HG03571 (cell line): ENCODE measurements at regions not wholly inside any gene's neighbourhood (a gene's known extent, or its start where the extent isn't known, plus 50 kb on each side); places are given as distances from the start of the nearest gene placed in this dataset.

Source experiments
- ATAC-seq: cut with Tn5 transposase; IDR thresholded peaks from one replicate; pipeline ENCODE4 v1.9.1; 2021; ENCODE audit not compliant: unreplicated experiment

DNA sequence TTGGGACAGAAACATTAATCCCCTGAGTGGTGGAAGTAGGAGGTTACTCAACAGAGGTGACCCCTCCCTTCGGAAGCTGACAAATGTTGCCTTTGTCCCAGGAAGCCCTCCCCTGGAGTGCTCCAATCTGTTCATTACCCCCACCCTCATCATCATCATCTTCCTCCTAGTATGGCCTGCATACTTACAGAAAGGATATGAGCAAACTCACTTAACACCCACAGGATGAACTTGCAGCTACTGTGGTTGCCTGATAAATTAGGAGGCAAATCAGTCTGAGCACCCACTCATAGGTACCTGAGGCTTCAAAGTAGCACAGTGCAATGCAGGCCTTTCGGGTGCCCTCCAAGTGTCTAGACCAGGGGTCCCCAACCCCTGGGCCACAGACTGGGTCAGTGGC, 236.7 kb upstream of the GATB start:
- no peak for ATAC-seq

DNA sequence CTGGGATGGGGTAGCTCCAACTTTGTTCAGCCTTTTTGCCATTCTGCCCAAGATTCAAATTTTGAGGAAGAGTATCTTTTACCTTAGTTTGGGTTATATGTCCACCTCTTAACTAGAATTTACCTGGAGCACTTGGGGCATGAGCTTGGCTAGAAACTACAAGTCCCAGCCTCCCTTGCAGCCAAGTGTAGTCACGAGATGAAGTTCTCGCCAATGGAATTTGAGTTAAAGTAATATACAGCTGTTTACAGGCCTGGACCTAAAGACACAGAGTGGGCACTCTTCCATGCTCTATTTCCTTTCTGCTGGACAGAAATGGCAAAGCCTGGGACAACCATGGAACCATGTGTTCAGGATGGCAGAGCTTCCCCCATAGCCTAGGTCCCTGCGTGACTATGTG, 233.6 kb upstream of the GATB start:
- ATAC-seq = no peak

DNA sequence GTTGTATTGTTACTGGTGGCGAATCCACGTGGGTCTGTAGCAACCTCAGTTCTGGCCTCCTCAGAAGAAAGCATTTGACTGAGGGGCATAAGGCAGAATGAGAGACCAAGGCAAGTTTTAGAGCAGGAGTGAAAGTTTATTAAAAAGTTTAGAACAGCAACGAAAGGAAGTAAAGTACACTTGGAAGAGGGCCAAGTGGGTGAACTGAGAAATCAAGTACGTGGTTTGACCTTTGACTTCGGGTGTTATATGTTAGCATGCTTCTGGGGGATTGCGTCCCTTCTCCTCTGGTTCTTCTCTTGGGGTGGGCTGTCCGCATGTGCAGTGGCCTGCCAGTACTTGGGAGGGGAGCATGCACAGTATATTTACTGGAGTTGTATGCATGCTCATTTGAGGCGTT, 232.7 kb upstream of the GATB start:
- ATAC-seq = no peak

GRCh38 chr4:151992332-151993154, 231.7 kb upstream of the GATB start:
- ATAC-seq = no peak

GRCh38 chr4:151991884-151992167, 231.0 kb upstream of the GATB start:
- no peak for ATAC-seq

DNA sequence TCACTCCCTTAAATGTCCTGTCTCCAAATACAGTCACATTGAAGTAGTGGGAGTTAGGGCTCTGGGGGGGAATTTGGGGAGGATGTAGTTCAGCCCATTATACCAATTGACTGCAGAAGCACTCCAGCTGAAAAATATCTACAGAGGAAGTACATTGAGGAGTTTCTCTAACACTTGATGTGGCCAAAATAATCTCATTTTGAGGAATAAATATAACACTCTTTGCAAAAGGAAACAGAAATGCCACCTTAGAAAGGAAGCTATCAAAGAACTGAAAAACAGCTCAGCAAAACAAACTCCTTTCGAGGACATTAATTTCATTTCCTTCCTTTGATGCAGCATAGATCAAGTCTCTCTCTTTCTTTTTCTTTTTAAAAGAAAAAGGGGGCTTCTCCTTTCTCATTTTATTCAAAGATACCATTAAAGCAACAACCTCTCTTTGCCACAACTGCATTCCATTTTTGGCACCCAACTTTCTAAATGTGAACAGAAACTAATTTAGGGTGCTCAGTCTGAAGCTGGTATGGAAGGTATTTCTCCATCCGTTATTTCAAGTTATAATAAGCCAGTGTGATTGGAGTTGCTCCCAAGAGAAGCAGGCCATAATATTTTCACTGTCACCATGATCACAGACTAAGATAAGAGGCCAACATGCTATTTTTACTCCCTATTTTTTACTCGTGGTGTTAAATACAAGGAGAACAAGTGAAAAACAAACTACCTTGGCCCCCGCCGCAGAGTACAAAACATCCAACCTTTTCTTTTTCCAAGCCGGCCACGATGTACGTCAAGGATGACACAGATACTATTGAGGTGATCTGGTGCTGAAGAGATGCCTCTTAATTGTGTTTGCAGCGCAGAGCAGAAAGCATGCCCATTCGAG, 230.4 kb upstream of the GATB start:
- no peak for ATAC-seq

DNA sequence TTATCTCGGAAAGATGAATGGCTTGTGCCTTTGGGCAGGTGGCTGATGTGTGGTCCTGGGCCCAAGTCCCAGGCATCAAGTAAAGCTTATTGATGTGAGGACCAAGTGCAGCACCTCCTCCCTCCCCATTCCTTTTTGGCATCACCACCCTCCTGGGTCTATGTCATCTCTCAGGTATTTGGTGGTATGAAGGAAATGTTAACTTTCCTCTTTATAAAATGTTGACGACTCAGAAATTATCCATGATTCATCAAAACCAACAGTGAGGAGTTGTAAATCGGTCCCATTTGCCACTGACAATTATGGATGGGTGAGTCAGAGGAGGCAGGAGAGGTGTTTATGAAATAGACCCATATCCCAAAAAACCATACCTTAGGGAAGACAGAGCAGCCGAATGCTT, 229.4 kb upstream of the GATB start:
- no peak for ATAC-seq

- no peak for ATAC-seq
These were observed 227.8 kb upstream of the GATB start for GRCh38 chr4:151988591-151988990.

- no peak for ATAC-seq
These were observed 226.8 kb upstream of the GATB start for GRCh38 chr4:151987606-151988005.

- ATAC-seq = no peak
These were observed 223.0 kb upstream of the GATB start for GRCh38 chr4:151983854-151984253.

DNA sequence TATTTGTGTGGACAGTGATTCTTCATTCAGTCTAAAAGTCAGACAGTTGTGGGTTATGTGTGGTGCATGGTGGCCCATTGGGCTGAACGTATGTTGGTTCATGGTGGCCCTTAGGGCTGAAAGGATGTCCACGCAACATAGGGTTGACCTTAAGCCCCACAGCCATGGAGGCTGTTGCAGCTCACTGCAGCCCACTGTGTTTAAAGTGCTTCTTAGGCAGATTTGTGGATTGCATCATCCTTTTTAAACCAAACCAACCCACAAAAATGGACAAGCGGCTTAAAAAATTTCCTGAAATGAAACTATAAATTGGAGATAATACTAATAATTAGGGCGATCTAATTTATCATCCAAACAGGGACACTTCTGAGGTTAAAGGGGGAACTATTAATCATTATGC, 219.0 kb upstream of the GATB start:
- no peak for ATAC-seq

GRCh38 chr4:151968643-151969042, 207.8 kb upstream of the GATB start:
- no peak for ATAC-seq

- no peak for ATAC-seq
These were observed 206.3 kb upstream of the GATB start for GRCh38 chr4:151967074-151967473.

GRCh38 chr4:151962138-151962823, 201.5 kb upstream of the GATB start:
- ATAC-seq = no peak

DNA sequence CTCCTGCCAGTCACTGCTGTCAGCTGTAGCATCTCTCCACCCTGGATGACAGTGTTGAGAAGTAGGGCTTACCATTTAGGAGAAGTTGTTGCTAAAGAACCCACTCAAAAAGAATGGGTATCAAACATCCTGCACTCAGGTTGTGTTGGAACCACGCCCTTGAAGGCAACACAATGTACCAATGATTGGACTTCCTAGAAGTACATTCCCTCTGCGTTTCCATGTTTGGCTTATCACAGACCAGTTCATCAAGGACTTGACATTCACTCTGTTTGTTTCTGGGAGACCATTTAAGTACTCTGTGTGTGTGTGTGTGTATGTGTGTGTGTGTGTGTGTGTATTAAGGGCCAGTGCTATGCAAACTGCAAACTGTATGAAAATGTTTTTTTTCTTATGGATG, 200.6 kb upstream of the GATB start:
- no peak for ATAC-seq

DNA sequence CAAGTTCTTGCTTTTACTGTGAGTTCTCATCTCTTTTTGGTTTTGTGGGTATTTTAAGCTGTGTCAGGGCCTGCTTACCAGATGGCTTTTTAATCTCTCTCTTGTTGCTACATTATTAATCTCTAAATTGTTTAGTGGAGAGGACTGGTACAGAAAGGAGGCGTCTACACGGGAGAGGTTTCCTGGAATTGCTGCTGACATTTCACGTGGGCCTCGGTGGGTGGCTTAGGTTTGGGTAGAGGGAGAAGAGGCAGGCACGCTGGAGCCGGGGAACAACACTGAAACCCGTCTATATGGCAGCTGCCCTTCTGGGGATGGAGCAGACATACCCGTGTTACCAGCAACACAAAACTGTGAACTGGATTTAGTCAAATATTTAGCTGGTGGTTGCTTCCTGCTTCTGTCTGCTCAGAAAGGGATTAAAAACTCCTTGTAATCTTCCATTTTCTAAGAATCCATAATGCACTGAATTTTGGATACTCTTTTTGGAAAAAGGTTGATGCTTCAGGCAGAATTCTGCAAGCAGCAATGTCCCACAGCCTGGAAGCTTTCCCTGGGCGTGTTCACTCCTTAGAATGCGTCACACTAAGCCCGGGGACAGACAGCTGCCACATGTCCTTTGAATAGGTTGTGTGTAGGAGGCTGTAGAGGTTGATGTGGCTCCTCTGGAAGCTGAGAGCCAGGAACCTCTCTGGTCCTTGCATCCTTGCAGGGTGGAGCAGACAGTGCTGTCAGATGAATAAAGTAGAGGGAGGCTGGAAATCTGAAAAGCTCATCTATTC, 199.8 kb upstream of the GATB start:
- ATAC-seq = no peak

DNA sequence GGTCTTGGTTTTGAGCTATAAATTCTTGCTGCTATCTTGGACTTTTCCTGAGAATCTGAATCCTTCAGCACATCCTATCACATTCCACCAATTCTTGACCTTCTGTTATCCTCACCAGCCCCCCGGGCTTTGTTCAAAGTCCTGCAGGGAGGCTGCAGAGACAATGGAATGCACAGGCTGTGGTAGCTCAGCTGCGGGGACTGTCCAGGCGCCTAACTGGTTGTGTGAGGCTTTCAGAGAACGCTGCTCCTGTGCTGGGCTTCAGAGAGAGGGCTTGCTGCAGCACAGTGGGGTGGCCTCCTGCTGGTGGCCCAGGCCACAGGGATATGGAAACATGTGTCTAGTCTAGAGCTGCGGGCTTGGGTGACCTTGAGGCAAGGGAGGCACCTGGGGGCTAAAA, 196.3 kb upstream of the GATB start:
- no peak for ATAC-seq

DNA sequence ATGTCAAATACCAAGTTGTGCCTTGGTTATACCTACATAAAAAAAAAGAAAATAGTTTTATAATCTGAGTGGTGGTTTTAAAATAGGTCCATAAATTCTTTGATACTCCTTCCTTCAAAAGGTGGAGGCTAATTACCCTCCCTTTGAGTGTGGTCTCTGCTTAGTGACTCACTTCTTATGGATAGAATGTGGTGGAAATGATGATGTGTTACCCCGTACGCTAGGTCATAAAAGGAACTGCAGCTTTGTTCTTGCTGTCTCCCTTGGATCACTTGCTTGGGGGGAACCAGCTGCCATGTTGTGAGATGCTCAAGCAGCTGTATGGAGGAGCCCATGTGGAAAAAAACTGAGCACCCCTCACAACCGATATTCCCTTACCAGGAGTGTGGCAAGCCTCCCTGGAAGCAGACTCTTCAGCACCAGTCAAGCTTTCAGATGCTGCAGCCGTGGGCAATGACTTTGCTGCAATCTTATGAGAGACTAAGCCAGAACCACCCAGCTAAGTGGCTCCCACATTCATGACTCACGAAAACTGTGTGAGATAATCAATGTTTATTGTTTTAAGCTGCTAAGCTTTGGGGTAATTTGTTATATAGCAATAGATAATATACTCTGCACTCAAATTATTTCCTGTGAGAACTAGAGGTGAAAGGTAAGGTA, 195.0 kb upstream of the GATB start:
- ATAC-seq = no peak

DNA sequence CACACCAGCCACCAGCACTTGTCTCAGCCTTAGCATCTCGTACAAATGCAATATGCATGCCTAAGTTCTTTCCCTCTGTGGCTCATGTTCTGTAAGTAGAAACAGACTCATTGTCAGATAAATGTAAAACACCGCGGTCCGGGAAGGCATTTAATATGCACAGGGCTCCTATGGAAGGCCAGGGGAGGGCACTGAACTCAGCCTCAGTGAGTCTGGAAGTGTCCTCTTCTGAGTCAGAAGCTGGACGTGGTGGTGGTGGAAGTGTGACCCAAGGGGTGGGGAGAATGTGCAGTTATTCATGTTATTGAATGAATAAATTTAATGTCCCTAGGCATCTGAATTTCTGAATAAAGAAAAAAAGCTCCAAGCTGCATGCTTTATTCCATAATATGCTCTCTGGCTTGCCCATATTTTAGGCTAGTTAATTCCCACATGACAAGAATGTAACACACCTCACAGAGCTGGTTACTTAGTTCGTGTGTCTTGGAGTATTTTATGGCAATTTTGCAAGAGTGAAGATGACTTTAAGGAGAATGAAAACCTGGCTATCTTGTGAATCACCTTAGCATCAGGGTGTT, 193.1 kb upstream of the GATB start:
- no peak for ATAC-seq

DNA sequence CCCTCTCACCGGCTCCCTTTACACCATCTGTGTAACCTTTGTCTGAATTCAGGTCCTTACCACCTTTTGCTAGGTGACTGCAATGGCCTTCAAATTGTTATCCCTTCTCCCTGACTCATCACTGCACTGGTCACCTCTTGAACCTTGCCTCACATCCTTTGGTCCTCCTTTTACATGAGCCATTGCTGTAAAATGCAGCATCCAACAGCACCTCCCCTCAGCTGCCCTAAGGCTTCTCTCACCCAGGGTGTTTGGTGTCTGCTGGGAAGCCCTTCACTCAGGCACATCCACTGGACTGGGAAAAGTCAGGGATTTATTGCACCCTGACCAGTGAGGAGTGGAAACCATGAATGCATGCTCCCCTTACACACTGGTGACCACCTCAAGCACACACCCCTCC, 192.5 kb upstream of the GATB start:
- ATAC-seq = no peak
